ENCODE measurements at regions not wholly inside any gene's neighbourhood (a gene's known extent, or its start where the extent isn't known, plus 50 kb on each side); places are given as distances from the start of the nearest gene placed in this dataset.

- DNase-seq, result no peak
- no peak overlapping the region for H3K9ac ChIP-seq (ENCODE audit: insufficient read depth in 1 of 2, low read length in 2 of 2)
- no peak overlapping the region for H3K27ac ChIP-seq (ENCODE audit: low read depth in 1 of 2, low read length in 1 of 2)
- no peak for ATAC-seq (ENCODE audit: insufficient read depth, low FRiP score)
- H3K4me3 ChIP-seq, result no peak overlapping the region
- no peaks in the 10 kb centered on the region for H3K36me3 ChIP-seq (ENCODE audit: control insufficient read depth in 4 of 4, insufficient read depth in 4 of 4, low read length in 4 of 4)
- H3K27me3 ChIP-seq (ENCODE audit: control insufficient read depth in 3 of 3, insufficient read depth in 3 of 3, low read length in 2 of 3), result no peaks in the 10 kb centered on the region
- no peaks in the 10 kb centered on the region for H3K9me3 ChIP-seq (ENCODE audit: control insufficient read depth in 4 of 4, insufficient read depth in 3 of 4, low read length in 3 of 4)
- 93 to 100% methylated on average over 1 of the region's 1 CpG for WGBS, 2 donors
- TF ChIP-seq CTCF (IDR thresholded peaks at IDR 0.05; ENCODE audit: control extremely low read depth, extremely low read depth), result no peak
- H3K4me1 ChIP-seq (ENCODE audit: control insufficient read depth in 5 of 5, insufficient read depth in 5 of 5, low read length in 5 of 5), result peaks cover 0 to 44% (median 11%) of the 10 kb centered on the region in 5 donors
Measured at GRCh38 chr9:130781569-130781968, 53.5 kb upstream of the ABL1 start.

GRCh38 chr9:130782886-130783530 is 52.0 kb upstream of the ABL1 start:
- peaks cover 0 to 44% (median 12%) of the 10 kb centered on the region in 5 donors for H3K4me1 ChIP-seq (ENCODE audit: control insufficient read depth in 5 of 5, insufficient read depth in 5 of 5, low read length in 5 of 5)
- TF ChIP-seq CTCF (IDR thresholded peaks at IDR 0.05; ENCODE audit: control extremely low read depth, extremely low read depth), result no peak
- WGBS, 2 donors, result 54 to 67% methylated on average over 4 of the region's 4 CpGs
- no peak for DNase-seq
- no peaks in the 10 kb centered on the region for H3K36me3 ChIP-seq (ENCODE audit: control insufficient read depth in 4 of 4, insufficient read depth in 4 of 4, low read length in 4 of 4)
- no peaks in the 10 kb centered on the region for H3K27me3 ChIP-seq (ENCODE audit: control insufficient read depth in 3 of 3, insufficient read depth in 3 of 3, low read length in 2 of 3)
- ATAC-seq (ENCODE audit: insufficient read depth, low FRiP score), result no peak
- H3K9me3 ChIP-seq (ENCODE audit: control insufficient read depth in 4 of 4, insufficient read depth in 3 of 4, low read length in 3 of 4), result no peaks in the 10 kb centered on the region
- H3K27ac ChIP-seq (ENCODE audit: low read depth in 1 of 2, low read length in 1 of 2), result peak overlapping the region in 1 of 2 donors; percentile 55
- H3K4me3 ChIP-seq, result no peak overlapping the region
- no peak overlapping the region for H3K9ac ChIP-seq (ENCODE audit: insufficient read depth in 1 of 2, low read length in 2 of 2)

GRCh38 chr9:130785053-130785452 is 50.0 kb upstream of the ABL1 start:
- no peak for TF ChIP-seq CTCF (IDR thresholded peaks at IDR 0.05; ENCODE audit: control extremely low read depth, extremely low read depth)
- H3K36me3 ChIP-seq (ENCODE audit: control insufficient read depth in 4 of 4, insufficient read depth in 4 of 4, low read length in 4 of 4), result no peaks in the 10 kb centered on the region
- no peaks in the 10 kb centered on the region for H3K27me3 ChIP-seq (ENCODE audit: control insufficient read depth in 3 of 3, insufficient read depth in 3 of 3, low read length in 2 of 3)
- no peak overlapping the region for H3K9ac ChIP-seq (ENCODE audit: insufficient read depth in 1 of 2, low read length in 2 of 2)
- no peak overlapping the region for H3K27ac ChIP-seq (ENCODE audit: low read depth in 1 of 2, low read length in 1 of 2)
- DNase-seq, result no peak
- no peak overlapping the region for H3K4me3 ChIP-seq
- peaks cover 0 to 25% (median 7%) of the 10 kb centered on the region in 5 donors for H3K4me1 ChIP-seq (ENCODE audit: control insufficient read depth in 5 of 5, insufficient read depth in 5 of 5, low read length in 5 of 5)
- WGBS, 2 donors, result 87 to 89% methylated on average over 8 of the region's 8 CpGs
- peaks cover 0 to 6% (median under 1%) of the 10 kb centered on the region in 4 donors for H3K9me3 ChIP-seq (ENCODE audit: control insufficient read depth in 4 of 4, insufficient read depth in 3 of 4, low read length in 3 of 4)
- no peak for ATAC-seq (ENCODE audit: insufficient read depth, low FRiP score)

Measured in lung (tissue), 11 donors.